PC-9 (cell line): ENCODE measurements at regions not wholly inside any gene's neighbourhood (a gene's known extent, or its start where the extent isn't known, plus 50 kb on each side); places are given as distances from the start of the nearest gene placed in this dataset.

Source experiments
- BruUV-seq: library from RNA; stranded (reverse); fragments of 400-500 nt; replicated peaks from 2 replicates; lab custom pipeline; 2021; lab: Mats Ljungman, UMichigan
- CTCF ChIA-PET: fragments of 300-600 bp; sonication (Branson Sonifier 250); formaldehyde crosslinking; loops from one replicate; lab custom pipeline; 2022; ENCODE audit warnings: antibody characterized with exemption; lab: Charles Lee
- POLR2A ChIA-PET: fragments of 300-600 bp; sonication (Branson Sonifier 250); formaldehyde crosslinking; loops from one replicate; lab custom pipeline; 2022; ENCODE audit warnings: antibody characterized with exemption; ENCODE audit not compliant: unreplicated experiment; lab: Charles Lee
- DNase-seq, 2 experiments: peaks; one replicate each; pipeline versions ENCODE4 v3.0.0 to v3.0.0-alpha.2; 2015 to 2022; ENCODE audit warnings: mixed read lengths in 1 of 2
- H2AFZ ChIP-seq: fragments of 200-600 bp; sonication (generic); 2 replicates; pipeline ENCODE4 v1.8.1; 2017; ENCODE audit warnings: antibody characterized with exemption
- H3F3A ChIP-seq: fragments of 200-600 bp; sonication (generic); 2 replicates; pipeline ENCODE4 v1.8.1; 2017; ENCODE audit warnings: antibody characterized with exemption, mild to moderate bottlenecking, low read depth; ENCODE audit not compliant: insufficient read depth
- H3K27ac ChIP-seq: fragments of 200-600 bp; sonication (generic); 2 replicates; pipeline ENCODE4 v1.6.1; 2016; ENCODE audit warnings: mixed run types
- H3K27me3 ChIP-seq: fragments of 200-600 bp; sonication (generic); 2 replicates; pipeline ENCODE4 v1.6.1; 2016; ENCODE audit warnings: low read depth, mixed run types; ENCODE audit not compliant: insufficient read depth
- H3K36me3 ChIP-seq: fragments of 200-600 bp; sonication (generic); 2 replicates; pipeline ENCODE4 v1.6.1; 2016; ENCODE audit warnings: low read depth, mixed run types
- H3K4me1 ChIP-seq: fragments of 200-600 bp; sonication (generic); replicated peaks from 2 replicates; pipeline ENCODE4 v1.6.1; 2016; ENCODE audit warnings: mixed run types; ENCODE audit not compliant: insufficient read depth
- H3K4me2 ChIP-seq: fragments of 200-600 bp; sonication (generic); 2 replicates; pipeline ENCODE4 v1.6.1; 2017; ENCODE audit warnings: mixed run types
- H3K4me3 ChIP-seq: fragments of 200-600 bp; sonication (generic); 2 replicates; pipeline ENCODE4 v1.6.1; 2016; ENCODE audit warnings: mixed run types
- H3K79me2 ChIP-seq: fragments of 200-600 bp; sonication (generic); 2 replicates; pipeline ENCODE4 v1.6.1; 2017; ENCODE audit warnings: low read depth, mixed run types
- H3K9me2 ChIP-seq: fragments of 200-600 bp; sonication (generic); 2 replicates; pipeline ENCODE4 v1.8.1; 2017; ENCODE audit warnings: mild to moderate bottlenecking; ENCODE audit not compliant: insufficient read depth
- H3K9me3 ChIP-seq: fragments of 200-600 bp; sonication (generic); 2 replicates; pipeline ENCODE4 v1.8.1; 2016; ENCODE audit warnings: low read depth; ENCODE audit not compliant: insufficient read depth
- H4K20me1 ChIP-seq: fragments of 200-600 bp; sonication (generic); 2 replicates; pipeline ENCODE4 v1.8.1; 2017; ENCODE audit not compliant: insufficient read depth
- EZH2 ChIP-seq: fragments of 200-600 bp; sonication (generic); IDR thresholded peaks from 2 replicates; pipeline ENCODE4 v1.8.0; 2017; ENCODE audit warnings: antibody characterized with exemption, low read depth
- intact Hi-C: fragments of 100-400 bp; cut with micrococcal nuclease; formaldehyde crosslinking; loops from one replicate; pipeline ENCODE4 v1.10.0; 2022; ENCODE audit not compliant: unreplicated experiment
- TF ChIP-seq, protein P1 (sequence below): fragments of 200-600 bp; sonication (generic); conservative IDR thresholded peaks from 2 replicates; pipeline ENCODE4 v1.6.1; 2017; ENCODE audit warnings: mixed run types, antibody characterized with exemption, mild to moderate bottlenecking, moderate library complexity

DNA sequence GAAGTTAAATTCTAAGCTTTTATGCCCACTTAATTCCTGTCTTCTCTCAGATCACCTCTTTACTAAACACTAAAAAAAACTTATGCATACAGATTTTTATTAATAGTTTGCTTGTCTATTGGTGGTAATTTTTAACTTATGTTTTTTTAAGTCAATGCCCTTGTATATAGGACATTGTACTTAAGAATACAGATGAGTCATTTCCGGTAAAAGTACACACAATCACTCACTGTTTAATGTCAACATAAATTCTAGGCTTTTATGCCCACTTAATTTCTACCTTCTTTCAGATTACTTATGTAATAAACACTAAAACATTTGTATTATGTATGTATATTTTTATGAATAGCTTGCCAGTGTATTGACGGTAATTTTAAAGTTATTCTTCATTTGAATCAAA, 872.8 kb upstream of the CDH9 start:
- no peaks in the 10 kb centered on the region for H3K27me3 ChIP-seq
- intact Hi-C loops: no loop called here
- H3K27ac ChIP-seq: no peak overlapping the region
- BruUV-seq: no TSS peak
- H3K4me3 ChIP-seq: no peak overlapping the region
- POLR2A ChIA-PET: no interaction called here
- no peak for DNase-seq
- H3K9me2 ChIP-seq: no peaks in the 10 kb centered on the region
- H4K20me1 ChIP-seq: no peaks in the 10 kb centered on the region
- no peaks in the 10 kb centered on the region for H3K9me3 ChIP-seq
- TF ChIP-seq, protein P1, sequence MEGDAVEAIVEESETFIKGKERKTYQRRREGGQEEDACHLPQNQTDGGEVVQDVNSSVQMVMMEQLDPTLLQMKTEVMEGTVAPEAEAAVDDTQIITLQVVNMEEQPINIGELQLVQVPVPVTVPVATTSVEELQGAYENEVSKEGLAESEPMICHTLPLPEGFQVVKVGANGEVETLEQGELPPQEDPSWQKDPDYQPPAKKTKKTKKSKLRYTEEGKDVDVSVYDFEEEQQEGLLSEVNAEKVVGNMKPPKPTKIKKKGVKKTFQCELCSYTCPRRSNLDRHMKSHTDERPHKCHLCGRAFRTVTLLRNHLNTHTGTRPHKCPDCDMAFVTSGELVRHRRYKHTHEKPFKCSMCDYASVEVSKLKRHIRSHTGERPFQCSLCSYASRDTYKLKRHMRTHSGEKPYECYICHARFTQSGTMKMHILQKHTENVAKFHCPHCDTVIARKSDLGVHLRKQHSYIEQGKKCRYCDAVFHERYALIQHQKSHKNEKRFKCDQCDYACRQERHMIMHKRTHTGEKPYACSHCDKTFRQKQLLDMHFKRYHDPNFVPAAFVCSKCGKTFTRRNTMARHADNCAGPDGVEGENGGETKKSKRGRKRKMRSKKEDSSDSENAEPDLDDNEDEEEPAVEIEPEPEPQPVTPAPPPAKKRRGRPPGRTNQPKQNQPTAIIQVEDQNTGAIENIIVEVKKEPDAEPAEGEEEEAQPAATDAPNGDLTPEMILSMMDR: no peak
- no peak for TF ChIP-seq EZH2
- H3K36me3 ChIP-seq: no peaks in the 10 kb centered on the region
- H3K4me1 ChIP-seq: no peaks in the 10 kb centered on the region
- H3K79me2 ChIP-seq: no peaks in the 10 kb centered on the region
- no peak overlapping the region for H3K4me2 ChIP-seq
- CTCF ChIA-PET: no interaction called here
- H3F3A ChIP-seq: no peaks in the 10 kb centered on the region
- no peak overlapping the region for H2AFZ ChIP-seq

DNA sequence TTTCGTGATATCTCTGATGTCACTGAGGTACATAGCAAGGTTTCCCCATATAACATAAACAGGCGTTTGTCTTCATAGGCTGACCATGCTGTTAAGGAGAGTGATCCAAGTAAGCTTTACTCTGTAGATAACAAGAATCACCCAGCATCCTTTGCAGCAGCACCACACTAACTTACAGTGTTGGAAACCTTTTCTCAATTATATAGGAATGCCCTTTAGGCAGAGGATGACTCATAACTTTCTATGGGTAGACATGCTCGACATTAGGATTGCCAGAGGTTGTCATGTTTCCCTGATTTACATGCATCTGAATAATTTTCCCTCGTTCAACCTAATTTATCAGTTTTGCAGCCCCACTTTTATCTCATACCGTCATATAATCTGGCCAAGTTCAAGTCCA, 870.0 kb upstream of the CDH9 start:
- no peak for TF ChIP-seq EZH2
- TF ChIP-seq, protein P1: no peak

DNA sequence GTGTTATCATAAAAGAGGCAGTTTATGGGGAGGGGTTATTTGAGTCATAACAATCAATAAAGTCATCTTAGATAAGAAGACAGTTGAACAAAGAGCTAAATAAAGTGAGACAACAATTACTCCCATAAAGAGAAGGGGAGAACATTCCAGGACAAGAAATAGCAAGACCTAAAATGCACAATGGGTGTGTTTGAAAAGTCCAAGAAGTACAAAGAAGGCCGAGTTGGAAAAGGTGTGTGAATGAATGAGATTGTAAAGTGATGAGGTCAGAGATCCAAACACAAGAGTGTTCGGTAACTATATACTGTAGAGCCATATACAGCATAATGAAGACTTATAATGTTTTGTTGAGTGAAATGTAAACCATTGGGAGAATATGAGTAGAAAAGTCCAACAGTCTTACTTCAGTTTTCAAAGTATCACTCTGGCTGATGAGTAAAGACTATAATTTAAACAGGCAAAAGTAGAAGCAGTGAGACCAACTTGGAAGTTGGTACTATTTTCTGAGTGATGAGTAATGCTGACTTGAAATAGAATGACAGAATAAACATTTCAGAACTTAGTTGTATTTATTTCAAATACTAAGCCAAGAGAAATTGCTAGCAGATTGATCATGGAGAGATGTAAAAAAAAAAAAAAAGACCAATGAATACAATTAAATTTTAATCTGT, 868.7 kb upstream of the CDH9 start:
- no peaks in the 10 kb centered on the region for H3F3A ChIP-seq
- no peaks in the 10 kb centered on the region for H3K4me1 ChIP-seq
- no peaks in the 10 kb centered on the region for H3K9me3 ChIP-seq
- no peaks in the 10 kb centered on the region for H3K27me3 ChIP-seq
- intact Hi-C loops: no loop called here
- no peak overlapping the region for H3K4me3 ChIP-seq
- ChIA-PET POLR2A (no interaction called here), CTCF (interaction anchor here (0.7 kb wide), 1 partner anchor 158 kb away, joined by 3 read pairs; no protein-coding TSS in a partner anchor)
- H3K36me3 ChIP-seq: no peaks in the 10 kb centered on the region
- BruUV-seq: no TSS peak
- H3K79me2 ChIP-seq: no peaks in the 10 kb centered on the region
- no peak for DNase-seq
- no peaks in the 10 kb centered on the region for H3K9me2 ChIP-seq
- TF ChIP-seq, protein P1: no peak
- no peak for TF ChIP-seq EZH2
- H3K4me2 ChIP-seq: no peak overlapping the region
- H4K20me1 ChIP-seq: no peaks in the 10 kb centered on the region
- H3K27ac ChIP-seq: no peak overlapping the region
- H2AFZ ChIP-seq: no peak overlapping the region

More for the DNA sequence above, 870.0 kb upstream of the CDH9 start:
- no peaks in the 10 kb centered on the region for H4K20me1 ChIP-seq
- H3K4me1 ChIP-seq: no peaks in the 10 kb centered on the region
- H3K4me2 ChIP-seq: no peak overlapping the region
- no peaks in the 10 kb centered on the region for H3F3A ChIP-seq
- no peaks in the 10 kb centered on the region for H3K36me3 ChIP-seq
- H2AFZ ChIP-seq: no peak overlapping the region
- no peaks in the 10 kb centered on the region for H3K9me2 ChIP-seq
- DNase-seq: no peak
- ChIA-PET CTCF (no interaction called here), POLR2A (interaction anchor here (0.6 to 0.7 kb wide), 2 partner anchors 70 to 642 kb away, joined by 5 to 10 read pairs; no protein-coding TSS in a partner anchor)
- no peaks in the 10 kb centered on the region for H3K79me2 ChIP-seq
- intact Hi-C loops: no loop called here
- H3K4me3 ChIP-seq: no peak overlapping the region
- BruUV-seq: no TSS peak
- no peak overlapping the region for H3K27ac ChIP-seq
- no peaks in the 10 kb centered on the region for H3K27me3 ChIP-seq
- H3K9me3 ChIP-seq: no peaks in the 10 kb centered on the region
